SK-N-SH (cell line): ENCODE measurements at regions not wholly inside any gene's neighbourhood (a gene's known extent, or its start where the extent isn't known, plus 50 kb on each side); places are given as distances from the start of the nearest gene placed in this dataset.

Experiments
- ELF1 ChIP-seq: IDR thresholded peaks from 2 replicates; pipeline ENCODE4 v1.4.0; 2012
- EP300 ChIP-seq, 2 experiments: IDR thresholded peaks; 2 replicates each; pipeline versions ENCODE4 v1.4.0 to v1.6.1; 2012; ENCODE audit warnings: borderline replicate concordance in 1 of 2, low read depth in 1 of 2, low read length in 1 of 2
- FOSL2 ChIP-seq: IDR thresholded peaks from 2 replicates; pipeline ENCODE4 v1.4.0; 2012; ENCODE audit warnings: low read depth, mild to moderate bottlenecking, moderate library complexity, borderline replicate concordance
- GABPA ChIP-seq: IDR thresholded peaks from 2 replicates; pipeline ENCODE4 v1.4.0; 2012; ENCODE audit warnings: low read depth, mild to moderate bottlenecking
- MEF2A ChIP-seq: IDR thresholded peaks from 2 replicates; pipeline ENCODE4 v1.4.0; 2012; ENCODE audit warnings: low read depth, borderline replicate concordance
- POLR2AphosphoS5 ChIP-seq: IDR thresholded peaks from 2 replicates; pipeline ENCODE4 v1.6.1; 2012; ENCODE audit warnings: low read depth, low read length
- RAD21 ChIP-seq: IDR thresholded peaks from 2 replicates; pipeline ENCODE4 v1.6.1; 2012; ENCODE audit warnings: mild to moderate bottlenecking, low read length
- RFX5 ChIP-seq: IDR thresholded peaks from 2 replicates; pipeline ENCODE4 v1.6.1; 2012; ENCODE audit warnings: mild to moderate bottlenecking, improper control_type of control experiment, low read length
- SIN3A ChIP-seq: IDR thresholded peaks from 2 replicates; pipeline ENCODE4 v1.6.1; 2012; ENCODE audit warnings: low read depth, mild to moderate bottlenecking, low read length, moderate library complexity, borderline replicate concordance
- TCF12 ChIP-seq: IDR thresholded peaks from 2 replicates; pipeline ENCODE4 v1.4.0; 2012
- ZBTB33 ChIP-seq: IDR thresholded peaks from 2 replicates; pipeline ENCODE4 v1.4.0; 2012; ENCODE audit warnings: low read depth, borderline replicate concordance
- TF ChIP-seq, protein P1 (sequence below): fragments of 200-600 bp; sonication (generic); IDR thresholded peaks from 2 replicates; pipeline ENCODE4 v1.6.1; 2017; ENCODE audit warnings: antibody characterized with exemption, mild to moderate bottlenecking, moderate library complexity
- TF ChIP-seq, protein P2 (sequence below): IDR thresholded peaks from 2 replicates; pipeline ENCODE4 v1.4.0; 2012; ENCODE audit warnings: low read depth
- TF ChIP-seq, protein P3 (sequence below): IDR thresholded peaks from 2 replicates; pipeline ENCODE4 v1.6.1; 2012; ENCODE audit warnings: mild to moderate bottlenecking, low read depth, low read length, moderate library complexity

- TF ChIP-seq MEF2A (no peak), RAD21 (no peak), EP300 (IDR thresholded peaks at IDR 0.05; ENCODE audit: borderline replicate concordance in 1 of 2, low read depth in 1 of 2, low read length in 1 of 2) (no peak), GABPA (no peak), FOSL2 (no peak), ELF1 (no peak), TCF12 (no peak), ZBTB33 (no peak), RFX5 (no peak), SIN3A (no peak), POLR2AphosphoS5 (no peak)
- TF ChIP-seq, protein P1, sequence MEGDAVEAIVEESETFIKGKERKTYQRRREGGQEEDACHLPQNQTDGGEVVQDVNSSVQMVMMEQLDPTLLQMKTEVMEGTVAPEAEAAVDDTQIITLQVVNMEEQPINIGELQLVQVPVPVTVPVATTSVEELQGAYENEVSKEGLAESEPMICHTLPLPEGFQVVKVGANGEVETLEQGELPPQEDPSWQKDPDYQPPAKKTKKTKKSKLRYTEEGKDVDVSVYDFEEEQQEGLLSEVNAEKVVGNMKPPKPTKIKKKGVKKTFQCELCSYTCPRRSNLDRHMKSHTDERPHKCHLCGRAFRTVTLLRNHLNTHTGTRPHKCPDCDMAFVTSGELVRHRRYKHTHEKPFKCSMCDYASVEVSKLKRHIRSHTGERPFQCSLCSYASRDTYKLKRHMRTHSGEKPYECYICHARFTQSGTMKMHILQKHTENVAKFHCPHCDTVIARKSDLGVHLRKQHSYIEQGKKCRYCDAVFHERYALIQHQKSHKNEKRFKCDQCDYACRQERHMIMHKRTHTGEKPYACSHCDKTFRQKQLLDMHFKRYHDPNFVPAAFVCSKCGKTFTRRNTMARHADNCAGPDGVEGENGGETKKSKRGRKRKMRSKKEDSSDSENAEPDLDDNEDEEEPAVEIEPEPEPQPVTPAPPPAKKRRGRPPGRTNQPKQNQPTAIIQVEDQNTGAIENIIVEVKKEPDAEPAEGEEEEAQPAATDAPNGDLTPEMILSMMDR, result no peak
- TF ChIP-seq, protein P2, sequence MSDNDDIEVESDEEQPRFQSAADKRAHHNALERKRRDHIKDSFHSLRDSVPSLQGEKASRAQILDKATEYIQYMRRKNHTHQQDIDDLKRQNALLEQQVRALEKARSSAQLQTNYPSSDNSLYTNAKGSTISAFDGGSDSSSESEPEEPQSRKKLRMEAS, result no peak
- TF ChIP-seq, protein P3, sequence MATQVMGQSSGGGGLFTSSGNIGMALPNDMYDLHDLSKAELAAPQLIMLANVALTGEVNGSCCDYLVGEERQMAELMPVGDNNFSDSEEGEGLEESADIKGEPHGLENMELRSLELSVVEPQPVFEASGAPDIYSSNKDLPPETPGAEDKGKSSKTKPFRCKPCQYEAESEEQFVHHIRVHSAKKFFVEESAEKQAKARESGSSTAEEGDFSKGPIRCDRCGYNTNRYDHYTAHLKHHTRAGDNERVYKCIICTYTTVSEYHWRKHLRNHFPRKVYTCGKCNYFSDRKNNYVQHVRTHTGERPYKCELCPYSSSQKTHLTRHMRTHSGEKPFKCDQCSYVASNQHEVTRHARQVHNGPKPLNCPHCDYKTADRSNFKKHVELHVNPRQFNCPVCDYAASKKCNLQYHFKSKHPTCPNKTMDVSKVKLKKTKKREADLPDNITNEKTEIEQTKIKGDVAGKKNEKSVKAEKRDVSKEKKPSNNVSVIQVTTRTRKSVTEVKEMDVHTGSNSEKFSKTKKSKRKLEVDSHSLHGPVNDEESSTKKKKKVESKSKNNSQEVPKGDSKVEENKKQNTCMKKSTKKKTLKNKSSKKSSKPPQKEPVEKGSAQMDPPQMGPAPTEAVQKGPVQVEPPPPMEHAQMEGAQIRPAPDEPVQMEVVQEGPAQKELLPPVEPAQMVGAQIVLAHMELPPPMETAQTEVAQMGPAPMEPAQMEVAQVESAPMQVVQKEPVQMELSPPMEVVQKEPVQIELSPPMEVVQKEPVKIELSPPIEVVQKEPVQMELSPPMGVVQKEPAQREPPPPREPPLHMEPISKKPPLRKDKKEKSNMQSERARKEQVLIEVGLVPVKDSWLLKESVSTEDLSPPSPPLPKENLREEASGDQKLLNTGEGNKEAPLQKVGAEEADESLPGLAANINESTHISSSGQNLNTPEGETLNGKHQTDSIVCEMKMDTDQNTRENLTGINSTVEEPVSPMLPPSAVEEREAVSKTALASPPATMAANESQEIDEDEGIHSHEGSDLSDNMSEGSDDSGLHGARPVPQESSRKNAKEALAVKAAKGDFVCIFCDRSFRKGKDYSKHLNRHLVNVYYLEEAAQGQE, result no peak
These were observed 209.8 kb upstream of the MAGEB18 start for GRCh38 chrX:25928316-25928715.
